ENCODE measurements at regions not wholly inside any gene's neighbourhood (a gene's known extent, or its start where the extent isn't known, plus 50 kb on each side); places are given as distances from the start of the nearest gene placed in this dataset.

DNA sequence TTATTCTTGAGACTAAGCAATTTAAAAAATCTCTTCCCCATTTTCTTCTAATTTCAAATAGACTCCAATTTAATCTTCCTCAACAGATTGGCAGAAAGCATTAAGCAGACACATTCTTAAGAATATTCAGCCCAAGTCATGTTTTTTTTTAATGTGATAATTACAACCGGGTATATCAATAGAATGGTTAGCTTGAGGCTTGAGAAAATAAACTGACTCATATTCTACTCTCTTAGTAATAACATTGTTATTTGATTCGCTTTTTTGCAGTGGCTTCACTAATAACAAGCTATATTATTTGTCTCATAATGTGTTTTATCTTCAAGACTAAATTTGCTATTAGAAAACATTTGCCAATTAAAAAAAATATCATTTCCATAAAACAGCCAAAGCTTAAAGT is 488.6 kb upstream of the RGS18 start:
- DNase-seq (ENCODE audit: low read depth, low spot score), result no peak
- H3K4me3 ChIP-seq (ENCODE audit: low read length), result no peak overlapping the region

DNA sequence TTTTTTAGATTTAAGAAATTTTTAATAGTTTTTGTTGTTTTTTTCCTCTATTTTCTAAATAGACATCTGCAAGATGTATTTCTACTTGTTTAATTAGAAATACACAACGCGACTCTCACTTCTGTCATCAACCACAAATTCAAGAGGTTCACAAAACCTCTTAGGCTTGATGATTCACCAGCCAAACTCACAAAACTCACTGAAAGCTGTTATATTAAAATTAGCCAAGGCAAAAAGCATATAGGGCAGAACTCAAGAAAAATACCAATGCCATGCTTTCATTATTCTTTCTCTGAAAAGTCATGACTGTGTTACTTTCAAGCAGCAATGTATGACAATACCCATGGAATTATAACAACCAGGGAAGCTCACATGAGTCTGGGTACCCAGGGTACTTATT is 487.0 kb upstream of the RGS18 start:
- no peak for DNase-seq (ENCODE audit: low read depth, low spot score)
- no peak overlapping the region for H3K4me3 ChIP-seq (ENCODE audit: low read length)

DNA sequence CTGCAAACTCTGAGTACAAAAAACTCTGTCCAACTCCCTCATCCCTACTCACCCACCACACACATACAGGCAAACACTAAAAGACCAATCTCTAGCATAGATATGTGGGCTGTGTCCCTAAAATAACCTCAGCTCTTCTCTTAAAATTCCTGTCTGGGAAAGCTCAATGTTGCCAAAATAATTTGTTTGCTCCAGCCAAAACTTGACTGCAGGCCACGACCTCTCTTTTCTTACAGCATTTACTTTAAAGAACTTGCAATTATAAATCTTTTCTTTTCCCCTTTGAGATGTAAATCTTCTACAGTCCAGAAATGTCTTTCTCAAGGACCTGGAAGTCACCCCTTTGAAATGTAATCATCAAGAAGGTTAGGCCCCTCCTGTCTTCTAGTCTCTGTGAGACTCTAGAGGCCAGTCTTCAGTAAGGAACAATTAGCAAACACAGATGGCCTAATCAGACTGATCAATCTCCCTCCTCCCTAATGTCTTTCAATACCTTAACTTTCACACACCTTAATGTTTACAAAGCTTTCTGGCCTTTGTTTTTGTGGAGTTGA is 483.6 kb upstream of the RGS18 start:
- no peak overlapping the region for H3K4me3 ChIP-seq (ENCODE audit: low read length)
- DNase-seq (ENCODE audit: low read depth, low spot score), result no peak

DNA sequence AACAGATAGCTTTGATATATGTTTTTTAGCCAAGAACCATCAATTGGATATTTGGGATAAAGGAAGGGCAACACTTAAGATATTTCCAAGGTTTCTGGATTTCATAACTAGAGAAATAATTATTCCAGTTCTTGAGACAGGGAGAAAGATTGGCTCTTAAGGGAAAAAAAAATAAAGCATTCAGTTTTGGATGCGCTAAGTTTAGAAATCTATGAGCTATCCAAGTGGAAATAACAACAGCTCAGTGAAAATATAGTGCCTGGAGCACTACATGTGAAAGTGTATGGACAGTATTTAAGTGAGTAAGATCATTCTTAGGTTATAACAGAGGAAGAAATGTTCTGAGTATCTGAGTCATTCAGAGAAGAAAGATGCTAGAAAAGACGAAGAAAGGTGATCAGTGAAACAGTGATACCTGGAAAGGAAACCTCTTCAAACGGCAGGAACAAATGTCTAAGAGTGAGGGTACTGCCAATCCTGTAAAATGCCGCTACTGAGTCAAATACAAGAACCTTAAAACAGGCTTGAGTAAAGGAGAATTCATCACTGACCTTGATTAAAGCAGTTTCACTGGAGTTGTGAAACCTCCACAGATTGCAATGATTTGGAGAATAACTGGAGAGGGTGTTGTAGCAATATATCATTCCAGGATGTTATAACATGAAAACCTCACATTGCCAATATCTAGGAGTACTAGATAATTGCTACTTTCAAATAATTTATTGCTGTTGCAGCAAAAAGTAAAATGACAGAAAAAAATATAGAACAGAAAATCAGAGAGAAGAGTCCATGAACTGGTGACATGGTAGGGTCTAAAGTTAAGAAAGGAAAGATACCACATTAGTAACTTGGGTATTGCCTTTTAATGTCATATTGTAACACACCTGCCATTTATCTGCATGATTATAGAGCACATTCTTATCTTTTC is 482.1 kb upstream of the RGS18 start:
- H3K4me3 ChIP-seq (ENCODE audit: low read length), result no peak overlapping the region
- no peak for DNase-seq (ENCODE audit: low read depth, low spot score)

DNA sequence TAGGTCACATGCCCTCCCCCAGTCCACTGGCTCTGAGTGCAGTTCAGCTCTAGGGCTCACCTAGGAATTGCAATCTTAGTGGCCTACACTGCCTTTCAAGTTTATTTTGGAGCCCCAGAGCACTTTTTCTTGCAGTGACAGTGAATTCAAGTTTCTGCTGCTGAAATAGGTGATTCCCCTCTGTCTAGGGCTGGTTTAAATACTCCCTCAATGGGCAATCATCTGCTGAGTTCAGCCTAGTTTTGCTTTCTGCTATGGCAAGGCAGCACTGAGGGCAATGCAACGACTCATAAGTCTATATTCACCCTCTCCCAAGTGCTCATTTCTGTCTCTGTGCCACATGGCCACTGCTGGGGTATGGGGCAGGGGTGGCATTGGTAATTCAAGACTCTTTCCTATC is 472.6 kb upstream of the RGS18 start:
- DNase-seq (ENCODE audit: low read depth, low spot score), result no peak
- H3K4me3 ChIP-seq (ENCODE audit: low read length), result no peak overlapping the region

GRCh38 chr1:191687721-191688120 is 470.5 kb upstream of the RGS18 start:
- H3K4me3 ChIP-seq (ENCODE audit: low read length), result no peak overlapping the region
- no peak for DNase-seq (ENCODE audit: low read depth, low spot score)

GRCh38 chr1:191690931-191691330 is 467.3 kb upstream of the RGS18 start:
- no peak for DNase-seq (ENCODE audit: low read depth, low spot score)

GRCh38 chr1:191693797-191694196 is 464.5 kb upstream of the RGS18 start:
- DNase-seq (ENCODE audit: low read depth, low spot score), result no peak
- no peak overlapping the region for H3K4me3 ChIP-seq (ENCODE audit: low read length)

More at GRCh38 chr1:191690931-191691330, 467.3 kb upstream of the RGS18 start:
- H3K4me3 ChIP-seq (ENCODE audit: low read length), result no peak overlapping the region

DNA sequence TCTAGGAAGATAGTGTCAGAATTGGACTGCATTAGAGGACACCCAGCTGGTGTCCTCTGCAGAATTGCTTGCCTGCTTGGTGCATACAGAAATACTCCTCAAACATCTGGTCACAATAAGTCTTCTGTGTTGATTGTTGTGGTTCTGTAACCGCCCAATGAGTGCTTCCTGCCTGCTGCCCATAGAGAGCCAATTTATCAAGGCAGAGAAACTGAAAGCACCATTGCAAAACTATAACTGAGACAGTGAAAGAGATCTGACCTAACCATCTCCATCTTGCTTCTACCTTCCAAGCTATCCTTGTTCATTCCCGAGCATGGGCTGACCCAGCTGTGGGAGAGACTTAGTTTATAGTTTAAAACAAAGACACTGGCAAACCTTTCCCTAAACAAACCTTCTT is 462.4 kb upstream of the RGS18 start:
- no peak overlapping the region for H3K4me3 ChIP-seq (ENCODE audit: low read length)
- peak; percentile 8 for DNase-seq (ENCODE audit: low read depth, low spot score)

GRCh38 chr1:191696354-191696753 is 461.9 kb upstream of the RGS18 start:
- H3K4me3 ChIP-seq (ENCODE audit: low read length), result no peak overlapping the region
- no peak for DNase-seq (ENCODE audit: low read depth, low spot score)

GRCh38 chr1:191697556-191697955 is 460.7 kb upstream of the RGS18 start:
- no peak overlapping the region for H3K4me3 ChIP-seq (ENCODE audit: low read length)
- DNase-seq (ENCODE audit: low read depth, low spot score), result no peak

DNA sequence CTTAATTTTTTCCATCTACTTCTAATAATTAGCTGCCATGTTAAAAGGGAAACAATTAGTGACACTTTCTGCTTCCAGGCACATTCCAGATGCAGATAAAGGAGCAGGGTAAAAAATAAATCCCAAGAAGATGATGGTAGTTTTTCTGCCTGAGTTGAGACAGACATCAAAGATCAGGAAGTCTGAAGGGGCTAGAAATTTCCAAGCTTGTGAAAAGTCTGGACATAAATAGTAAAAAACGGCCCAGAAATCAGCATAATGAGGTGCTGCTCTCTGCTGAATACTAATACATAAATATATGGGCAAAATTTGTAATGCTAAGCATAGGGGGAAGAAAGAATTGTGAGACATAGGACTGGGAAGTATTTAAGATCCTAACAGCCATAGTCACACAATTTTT is 460.0 kb upstream of the RGS18 start:
- no peak for DNase-seq (ENCODE audit: low read depth, low spot score)
- no peak overlapping the region for H3K4me3 ChIP-seq (ENCODE audit: low read length)

GRCh38 chr1:191699343-191699742 is 458.9 kb upstream of the RGS18 start:
- H3K4me3 ChIP-seq (ENCODE audit: low read length), result no peak overlapping the region
- DNase-seq (ENCODE audit: low read depth, low spot score), result no peak

DNA sequence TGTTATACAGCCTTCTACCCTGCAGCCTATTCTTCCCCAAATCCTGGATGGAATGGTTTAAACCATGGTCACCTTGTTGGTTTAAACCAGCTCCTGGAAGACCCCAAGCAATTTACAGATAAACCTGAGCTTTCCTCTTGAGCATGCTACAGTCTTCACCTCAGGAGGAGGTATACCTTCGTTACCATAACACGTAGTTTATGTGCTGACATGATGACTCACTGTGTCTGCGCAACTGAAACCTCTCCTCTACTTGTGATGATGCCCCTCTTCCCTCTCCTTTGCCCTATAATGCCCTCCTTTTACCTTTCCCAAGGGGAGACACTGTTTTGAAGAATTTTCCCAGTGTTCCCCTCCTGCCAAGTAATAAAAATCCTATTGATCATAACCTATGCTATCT is 457.3 kb upstream of the RGS18 start:
- no peak for DNase-seq (ENCODE audit: low read depth, low spot score)
- no peak overlapping the region for H3K4me3 ChIP-seq (ENCODE audit: low read length)

- no peak overlapping the region for H3K4me3 ChIP-seq (ENCODE audit: low read length)
- DNase-seq (ENCODE audit: low read depth, low spot score), result no peak
Observed at GRCh38 chr1:191702124-191702523, 456.1 kb upstream of the RGS18 start.

DNA sequence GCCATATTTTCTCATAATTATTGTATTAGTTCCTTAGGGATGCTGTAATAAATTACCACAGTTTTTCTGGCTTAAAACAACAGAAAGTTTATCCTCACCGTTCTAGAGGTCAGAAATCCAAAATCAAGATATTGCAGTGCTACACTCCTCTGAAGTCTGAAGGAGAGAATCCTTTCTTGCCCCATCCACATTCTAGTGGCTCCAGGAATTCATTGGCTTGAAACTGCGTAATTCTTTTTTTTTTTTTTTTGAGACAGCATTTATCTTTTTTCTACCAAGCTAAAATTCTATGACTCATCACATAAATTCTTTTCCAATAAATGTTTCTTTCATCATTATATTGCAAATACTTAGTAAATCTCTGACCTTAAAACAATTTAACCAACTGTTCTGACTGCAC is 451.0 kb upstream of the RGS18 start:
- H3K4me3 ChIP-seq (ENCODE audit: low read length), result no peak overlapping the region
- no peak for DNase-seq (ENCODE audit: low read depth, low spot score)

DNA sequence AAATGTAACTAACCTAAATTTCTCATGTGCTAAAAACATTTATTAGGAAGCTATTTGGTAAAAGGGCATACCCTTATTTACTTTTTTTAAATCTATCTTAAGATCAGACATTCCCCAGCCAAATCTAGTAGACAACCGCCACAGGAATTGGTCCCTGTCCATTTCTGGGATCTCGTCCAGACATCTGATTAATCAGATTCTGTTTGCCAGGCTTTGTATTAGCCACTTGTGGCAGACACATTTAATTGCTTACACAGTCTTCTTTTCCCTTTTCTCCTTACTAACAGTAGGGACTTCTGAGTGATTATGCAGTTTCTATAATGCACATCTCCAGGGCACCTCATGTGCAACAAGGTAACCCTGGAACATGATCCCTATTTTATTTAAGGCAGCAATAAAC is 449.0 kb upstream of the RGS18 start:
- DNase-seq (ENCODE audit: low read depth, low spot score), result no peak
- H3K4me3 ChIP-seq (ENCODE audit: low read length), result no peak overlapping the region

DNA sequence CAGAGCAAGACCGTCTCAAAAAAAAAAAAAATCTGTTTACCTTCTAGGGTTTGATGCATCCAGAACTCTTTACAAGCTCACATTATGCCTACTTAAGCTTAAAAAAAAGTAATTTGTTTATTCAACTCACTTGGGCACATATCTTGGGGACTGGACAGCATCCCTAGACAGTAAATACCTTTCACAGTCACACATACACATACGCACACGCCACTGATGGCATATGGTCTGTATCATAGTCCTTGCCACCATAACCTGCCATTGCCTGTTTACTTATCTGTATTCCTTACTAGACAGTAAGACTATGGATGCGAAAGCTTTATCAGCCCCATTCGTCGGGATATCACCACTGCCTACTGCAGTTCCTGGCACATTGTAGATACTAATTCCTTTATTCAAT is 446.3 kb upstream of the RGS18 start:
- no peak overlapping the region for H3K4me3 ChIP-seq (ENCODE audit: low read length)
- DNase-seq (ENCODE audit: low read depth, low spot score), result no peak

GRCh38 chr1:191714845-191715244 is 443.4 kb upstream of the RGS18 start:
- H3K4me3 ChIP-seq (ENCODE audit: low read length), result no peak overlapping the region
- no peak for DNase-seq (ENCODE audit: low read depth, low spot score)

GRCh38 chr1:191729742-191730141 is 428.5 kb upstream of the RGS18 start:
- no peak for DNase-seq (ENCODE audit: low read depth, low spot score)

More at GRCh38 chr1:191729742-191730141, 428.5 kb upstream of the RGS18 start:
- H3K4me3 ChIP-seq (ENCODE audit: low read length), result no peak overlapping the region
